Suppressor macrophage treated with lipopolysaccharide for 1 hour (primary cell): ENCODE measurements at regions not wholly inside any gene's neighbourhood (a gene's known extent, or its start where the extent isn't known, plus 50 kb on each side); places are given as distances from the start of the nearest gene placed in this dataset.

Source experiments
- DNase-seq, 3 donors: peaks; one replicate each; pipeline ENCODE4 v3.0.0-alpha.2; 2020 to 2022

GRCh38 chr9:79287708-79288290, 284.0 kb upstream of the TLE4 start:
- no peak for DNase-seq

DNA sequence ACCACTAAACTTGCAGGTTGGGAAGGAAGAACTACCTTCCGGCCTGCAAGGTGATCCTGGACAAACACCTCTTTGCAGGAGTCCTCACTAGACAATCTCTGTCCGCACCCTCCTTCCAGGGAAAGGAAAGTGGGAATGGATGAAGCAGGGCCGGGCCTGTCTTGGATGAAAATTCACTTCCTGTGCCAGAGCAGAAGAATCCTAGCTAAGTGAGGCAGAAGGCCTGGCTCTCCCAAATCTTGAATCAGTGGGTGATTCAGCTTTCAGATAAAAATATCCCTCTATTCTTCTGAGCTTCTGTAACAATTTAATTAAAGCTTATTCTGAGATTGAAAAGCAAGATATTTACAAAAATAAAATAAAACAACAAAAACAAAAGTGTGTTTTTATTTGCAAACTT, 281.9 kb upstream of the TLE4 start:
- DNase-seq, result no peak

- no peak for DNase-seq
These were observed 279.0 kb upstream of the TLE4 start for GRCh38 chr9:79292731-79293280.

DNA sequence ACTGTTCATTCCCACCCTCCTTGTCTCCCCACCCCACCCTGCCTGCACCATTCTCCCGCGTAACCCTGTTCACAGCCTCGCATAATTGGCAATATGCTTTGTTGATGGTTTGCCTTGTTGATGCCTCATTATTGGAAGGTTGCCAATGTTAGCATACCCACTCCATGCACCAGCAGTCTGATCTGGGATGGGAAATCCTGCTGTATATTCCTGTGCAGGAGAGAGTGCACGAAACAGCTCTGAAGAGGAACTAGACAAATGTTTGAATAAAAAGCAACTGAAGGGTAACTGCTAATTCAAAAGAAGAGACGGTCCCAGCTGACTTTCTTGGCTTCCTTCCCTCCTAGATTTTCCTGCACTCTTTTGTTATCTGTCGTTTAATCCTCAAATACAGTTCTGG, 271.7 kb upstream of the TLE4 start:
- DNase-seq, result no peak

GRCh38 chr9:79301085-79301484, 270.7 kb upstream of the TLE4 start:
- no peak for DNase-seq

- DNase-seq, result no peak
These were observed 270.0 kb upstream of the TLE4 start for GRCh38 chr9:79301551-79302391.

- DNase-seq, result no peak
These were observed 269.2 kb upstream of the TLE4 start for GRCh38 chr9:79302569-79302968.

DNA sequence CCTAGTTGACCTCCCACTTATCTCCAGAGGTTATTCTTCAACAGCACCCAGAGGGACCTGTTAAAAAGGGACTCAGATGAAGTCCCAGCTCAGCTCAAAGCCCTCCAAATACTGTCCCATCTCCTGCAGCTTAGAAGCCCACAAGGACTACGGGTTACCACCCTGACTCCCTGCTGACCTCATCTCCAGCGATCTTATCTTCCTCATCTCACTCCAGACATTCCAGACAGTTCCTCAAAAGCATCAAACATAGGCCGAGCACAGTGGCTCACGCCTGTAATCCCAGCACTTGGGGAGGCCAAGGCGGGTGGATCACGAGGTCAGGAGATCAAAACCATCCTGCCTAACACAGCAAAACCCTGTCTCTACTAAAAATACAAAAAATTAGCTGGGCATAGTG, 263.8 kb upstream of the TLE4 start:
- no peak for DNase-seq

DNA sequence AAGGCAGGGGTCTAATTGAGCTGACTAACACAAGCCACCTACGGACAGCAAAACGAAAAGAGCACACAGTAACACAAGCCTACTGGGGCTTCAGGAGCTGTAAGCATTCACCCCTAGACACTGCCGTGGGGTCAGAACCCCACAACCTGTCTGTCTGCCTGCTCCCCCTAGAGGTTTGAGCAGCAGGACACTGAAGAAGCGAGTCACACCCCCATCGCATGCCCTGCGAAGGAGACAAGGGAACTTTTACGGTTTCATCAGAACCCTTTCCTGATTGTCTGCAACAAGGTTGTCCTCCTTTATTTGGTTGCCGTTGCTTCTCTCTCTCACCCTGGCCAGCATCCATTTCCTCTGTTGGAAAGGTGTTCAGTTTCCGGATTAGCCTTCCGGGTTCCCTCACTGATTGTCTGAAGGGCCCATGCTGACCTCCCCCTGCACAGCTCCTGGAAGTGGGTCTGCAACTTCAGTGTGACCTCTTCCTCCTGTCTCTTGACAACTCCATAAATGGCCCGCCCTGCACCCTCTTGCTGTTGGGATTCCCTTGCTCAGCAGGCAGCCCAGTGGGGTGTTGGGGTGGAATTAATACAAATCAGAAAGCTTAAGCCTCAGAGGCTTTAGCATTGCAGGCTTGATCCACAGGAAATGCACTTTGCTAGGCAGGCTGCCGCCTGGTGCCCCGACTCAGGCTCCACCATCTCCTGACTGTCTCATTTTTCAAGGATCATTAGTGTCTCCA, 258.9 kb upstream of the TLE4 start:
- DNase-seq, result no peak

- no peak for DNase-seq
These were observed 246.3 kb upstream of the TLE4 start for GRCh38 chr9:79325501-79325900.

DNA sequence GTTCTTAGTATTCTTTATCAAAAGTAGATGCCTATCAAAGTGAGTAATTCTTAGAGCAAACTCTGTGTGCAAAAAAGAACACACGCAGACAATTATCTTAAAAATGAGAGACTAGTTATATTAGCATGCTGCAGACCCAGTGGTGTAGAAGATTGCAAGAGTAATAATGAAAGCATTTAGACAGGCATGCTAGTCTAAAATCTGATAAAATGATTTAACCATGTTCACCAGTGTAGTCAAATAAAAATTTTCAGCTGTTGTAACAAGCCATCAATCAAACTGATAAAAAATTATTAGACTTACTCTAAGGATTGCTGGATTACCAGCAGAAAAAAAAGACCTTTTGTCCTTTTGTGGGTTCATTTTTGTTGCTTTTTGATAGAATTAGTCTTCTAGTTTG, 241.9 kb upstream of the TLE4 start:
- no peak for DNase-seq

DNA sequence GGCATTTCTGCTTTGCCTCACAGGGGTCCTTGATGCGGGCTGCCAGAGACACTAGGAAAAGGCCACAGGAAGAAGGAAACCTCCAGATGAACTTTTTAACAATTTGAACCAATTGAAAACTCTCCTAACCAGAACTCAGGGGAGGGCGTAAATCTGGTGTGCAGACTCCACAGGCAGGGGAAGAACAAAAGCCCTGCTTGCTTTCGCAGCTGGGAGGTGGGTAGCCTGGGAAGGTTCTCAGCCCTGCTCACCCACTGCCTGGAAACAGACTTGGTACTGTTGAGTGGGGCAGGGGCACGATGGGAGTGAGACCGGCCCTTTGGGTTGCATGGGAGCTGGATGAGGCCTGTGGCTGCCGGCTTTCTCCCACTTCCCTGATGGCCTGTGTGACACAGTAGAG, 237.8 kb upstream of the TLE4 start:
- DNase-seq, result no peak

- DNase-seq, result no peak
These were observed 237.1 kb upstream of the TLE4 start for GRCh38 chr9:79334711-79335110.

GRCh38 chr9:79335987-79336386, 235.8 kb upstream of the TLE4 start:
- no peak for DNase-seq

- DNase-seq, result no peak
These were observed 230.2 kb upstream of the TLE4 start for GRCh38 chr9:79341561-79341960.

- no peak for DNase-seq
These were observed 225.3 kb upstream of the TLE4 start for GRCh38 chr9:79346350-79347020.

DNA sequence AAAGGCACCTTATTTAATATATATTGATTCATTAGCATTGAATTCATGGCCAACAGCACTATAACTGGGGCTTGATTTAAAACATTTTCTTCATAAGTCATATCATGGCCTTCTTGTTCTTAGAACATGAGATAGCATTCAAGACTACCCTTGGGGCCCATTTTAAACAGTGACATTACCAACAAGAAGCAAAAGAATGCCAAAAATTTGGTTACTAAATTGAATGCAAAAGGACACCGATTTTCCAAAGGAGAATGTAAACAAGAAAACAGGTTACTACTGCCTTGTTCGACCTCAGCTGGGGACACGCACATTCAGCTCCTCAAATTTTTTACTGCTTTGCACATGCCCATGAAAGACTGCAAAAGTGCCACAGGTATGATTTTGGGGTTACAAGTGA, 219.4 kb upstream of the TLE4 start:
- DNase-seq, result no peak

- DNase-seq, result peak; percentile 15 to 42 (median 39)
These were observed 217.8 kb upstream of the TLE4 start for GRCh38 chr9:79353856-79354520.

GRCh38 chr9:79357194-79357593, 214.6 kb upstream of the TLE4 start:
- DNase-seq, result no peak

GRCh38 chr9:79357616-79358015, 214.1 kb upstream of the TLE4 start:
- DNase-seq, result peak; percentile 74 to 85 (median 78)

GRCh38 chr9:79360387-79361347, 211.1 kb upstream of the TLE4 start:
- no peak for DNase-seq
